SH-SY5Y (cell line): ENCODE measurements at regions not wholly inside any gene's neighbourhood (a gene's known extent, or its start where the extent isn't known, plus 50 kb on each side); places are given as distances from the start of the nearest gene placed in this dataset.

Experiments used
- GATA2 ChIP-seq: IDR thresholded peaks from 2 replicates; pipeline ENCODE4 v1.6.1; 2011; ENCODE audit warnings: mild to moderate bottlenecking, low read depth, low read length
- GATA3 ChIP-seq: IDR thresholded peaks from 2 replicates; pipeline ENCODE4 v1.6.1; 2011; ENCODE audit warnings: low read depth, mild to moderate bottlenecking, low read length, moderate library complexity

- TF ChIP-seq GATA2 (no peak), GATA3 (no peak)
Measured at GRCh38 chr5:136518814-136519213, 153.5 kb upstream of the TRPC7 start.
